ENCODE measurements at regions not wholly inside any gene's neighbourhood (a gene's known extent, or its start where the extent isn't known, plus 50 kb on each side); places are given as distances from the start of the nearest gene placed in this dataset.

GRCh38 chr13:108360139-108360538 is 90.6 kb downstream of the TNFSF13B start:
- DNase-seq (ENCODE audit: low spot score) = no peak

- DNase-seq (ENCODE audit: low spot score) = no peak
Measured at GRCh38 chr13:108361769-108362168, 92.3 kb downstream of the TNFSF13B start.

GRCh38 chr13:108363666-108364065 is 94.1 kb downstream of the TNFSF13B start:
- no peak for DNase-seq (ENCODE audit: low spot score)

- DNase-seq (ENCODE audit: low spot score) = no peak
Measured at GRCh38 chr13:108365255-108365654, 95.7 kb downstream of the TNFSF13B start.

DNA sequence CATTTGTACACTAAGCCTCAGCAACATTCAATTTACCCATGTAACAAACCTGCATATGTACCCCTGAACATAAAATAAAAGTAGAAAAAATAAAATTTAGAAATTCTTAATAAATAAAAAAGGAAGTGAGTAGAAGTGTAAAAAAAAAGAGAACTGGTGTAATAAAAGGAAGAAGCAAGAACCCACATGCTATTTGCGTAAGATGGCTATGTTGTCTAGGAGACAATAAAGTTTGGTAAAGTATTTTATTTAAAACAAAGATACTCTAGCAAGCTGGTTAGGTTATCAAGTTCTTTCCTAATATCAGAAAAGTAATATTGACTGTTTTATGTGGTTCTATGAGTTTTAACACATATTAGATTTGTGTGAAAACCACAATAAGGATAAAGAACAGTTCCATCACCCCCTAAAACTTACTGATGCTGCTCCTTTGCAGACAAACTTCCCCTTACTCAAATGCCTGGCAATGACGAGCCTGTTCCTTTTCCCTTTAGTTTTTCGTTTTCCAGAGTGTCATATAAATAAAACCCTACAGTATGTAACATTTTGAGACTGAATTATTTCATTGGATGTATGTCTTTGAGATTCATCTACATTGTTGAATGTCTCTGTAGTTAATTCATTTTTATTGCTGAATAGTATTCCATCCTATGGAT is 98.9 kb downstream of the TNFSF13B start:
- DNase-seq (ENCODE audit: low spot score) = no peak

- no peak for DNase-seq (ENCODE audit: low spot score)
Measured at GRCh38 chr13:108369412-108369811, 99.9 kb downstream of the TNFSF13B start.

GRCh38 chr13:108375034-108375433 is 105.5 kb downstream of the TNFSF13B start:
- no peak for DNase-seq (ENCODE audit: low spot score)

DNA sequence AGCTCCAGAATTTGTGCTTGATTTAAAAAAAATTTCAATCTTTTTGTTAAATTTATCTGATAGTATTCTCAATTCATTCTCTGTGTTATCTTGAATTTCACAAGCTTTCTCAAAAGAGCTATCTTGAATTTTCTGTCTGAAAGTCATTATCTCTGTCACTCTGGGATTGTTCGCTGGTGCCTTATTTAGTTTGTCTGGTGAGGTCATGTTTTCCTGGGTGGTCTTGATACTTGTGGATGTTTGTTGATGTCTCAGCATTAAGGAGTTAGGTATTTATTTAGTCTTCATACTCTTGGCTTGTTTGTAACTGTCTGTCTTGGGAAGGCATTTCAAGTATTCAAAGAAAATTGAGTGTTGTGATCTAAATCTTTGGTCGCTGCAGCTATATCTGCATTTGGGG is 106.3 kb downstream of the TNFSF13B start:
- no peak for DNase-seq (ENCODE audit: low spot score)

DNA sequence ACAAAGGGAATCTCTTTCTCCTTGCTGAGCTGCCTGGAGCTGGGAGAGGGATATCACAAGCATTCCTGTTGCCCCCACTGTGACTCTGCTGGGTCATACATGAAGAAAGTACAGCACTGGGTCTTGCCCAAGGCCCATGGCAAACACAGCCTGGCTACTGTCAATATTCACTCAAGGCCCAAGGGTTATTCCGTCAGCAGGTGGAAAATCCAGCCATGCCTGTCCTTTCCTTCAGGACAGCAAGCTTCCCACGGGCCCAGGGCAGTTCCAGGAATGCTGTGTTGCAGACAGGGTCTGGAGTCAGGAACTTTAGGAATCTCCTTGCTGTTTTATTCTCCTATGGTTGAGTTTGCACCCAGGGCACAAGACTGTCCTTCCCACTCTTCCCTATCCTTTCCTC is 106.8 kb downstream of the TNFSF13B start:
- DNase-seq (ENCODE audit: low spot score) = no peak

DNA sequence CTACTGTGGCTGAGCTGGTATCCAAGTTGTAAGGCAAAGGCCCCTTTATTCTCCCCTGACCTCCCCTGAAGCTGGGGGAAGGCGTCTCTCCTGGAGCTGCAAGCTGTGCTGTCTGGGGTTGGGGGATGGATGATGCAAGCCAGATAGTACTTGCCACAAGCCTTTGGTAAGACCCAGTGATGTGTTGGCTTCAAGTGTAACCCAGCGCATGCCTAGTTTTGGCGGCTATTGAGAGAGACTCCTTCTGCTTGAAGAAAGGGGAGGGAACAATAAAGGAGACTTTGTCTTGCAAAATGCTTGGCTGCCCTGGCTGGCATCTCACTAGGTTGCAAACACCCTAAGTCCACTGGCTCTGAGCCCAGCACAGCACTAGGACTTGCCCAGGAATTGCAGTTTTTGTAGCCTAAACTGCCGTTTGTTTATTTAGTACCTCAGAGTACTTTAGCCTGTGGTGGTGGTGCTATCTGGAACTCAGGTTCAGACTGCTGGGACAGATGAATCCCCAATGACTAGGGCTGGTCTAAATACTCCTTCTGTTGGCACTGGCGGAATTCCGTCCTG is 108.2 kb downstream of the TNFSF13B start:
- no peak for DNase-seq (ENCODE audit: low spot score)

GRCh38 chr13:108383667-108384066 is 114.1 kb downstream of the TNFSF13B start:
- no peak for DNase-seq (ENCODE audit: low spot score)

DNA sequence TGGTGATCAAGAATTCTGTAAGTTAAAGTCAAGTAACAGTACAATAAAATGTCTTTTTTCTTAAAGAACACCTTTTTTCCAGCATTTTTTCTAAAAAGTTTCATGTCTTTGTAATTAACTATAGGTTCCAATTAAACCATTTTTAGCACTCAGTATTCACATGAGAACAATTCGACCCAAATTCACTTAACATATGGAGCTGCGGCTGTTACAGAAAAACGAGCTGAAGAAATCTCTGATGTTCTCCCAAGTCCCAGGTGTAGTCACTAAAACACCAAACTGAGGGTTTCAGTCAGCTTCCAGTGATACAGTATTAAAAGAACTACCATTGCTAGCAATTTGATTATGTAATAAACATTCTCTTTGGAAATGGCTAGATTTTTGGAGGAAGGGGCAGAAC is 117.6 kb downstream of the TNFSF13B start:
- no peak for DNase-seq (ENCODE audit: low spot score)

DNA sequence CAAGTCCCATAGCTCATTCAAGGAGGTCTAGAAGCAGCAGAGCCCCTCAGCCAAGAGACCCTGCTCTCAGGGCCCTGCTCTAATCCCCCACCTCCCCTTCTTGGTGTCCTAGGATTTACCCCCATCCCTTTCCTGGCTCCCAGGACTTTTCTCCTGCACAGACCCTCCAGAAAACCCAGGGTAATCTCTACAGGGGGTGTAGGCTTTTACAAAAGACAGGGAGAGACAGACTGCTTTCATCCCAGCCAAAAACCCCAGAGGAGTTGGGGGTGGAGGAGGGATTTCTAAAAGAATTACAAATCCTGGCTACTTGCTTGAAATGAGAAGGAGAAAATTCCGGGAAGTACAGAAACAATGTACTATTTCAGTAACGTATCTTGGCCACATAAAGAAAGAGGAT is 133.3 kb downstream of the TNFSF13B start:
- no peak for DNase-seq (ENCODE audit: low spot score)

- DNase-seq (ENCODE audit: low spot score) = no peak
Measured at GRCh38 chr13:108407495-108407894, 138.0 kb downstream of the TNFSF13B start.

DNA sequence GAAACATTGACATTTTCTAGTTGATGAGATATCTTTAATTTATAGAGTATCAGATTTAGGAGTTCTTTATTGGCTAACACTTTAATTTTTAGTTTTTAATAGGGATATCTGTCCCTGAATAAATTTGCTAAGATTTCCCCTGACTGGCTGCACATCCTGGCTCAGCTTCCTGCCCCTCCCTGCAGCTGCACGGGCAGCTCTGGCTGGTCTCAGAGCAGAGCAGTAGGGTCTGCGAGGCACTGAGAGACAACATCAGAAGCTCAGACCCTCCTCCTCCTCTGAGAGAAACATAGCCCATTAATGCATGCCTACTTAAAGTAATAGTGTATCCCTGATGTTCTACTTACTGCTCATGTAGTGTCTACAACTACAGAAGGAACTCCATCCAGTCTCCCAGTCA is 139.2 kb downstream of the TNFSF13B start:
- DNase-seq (ENCODE audit: low spot score) = peak; percentile 7

DNA sequence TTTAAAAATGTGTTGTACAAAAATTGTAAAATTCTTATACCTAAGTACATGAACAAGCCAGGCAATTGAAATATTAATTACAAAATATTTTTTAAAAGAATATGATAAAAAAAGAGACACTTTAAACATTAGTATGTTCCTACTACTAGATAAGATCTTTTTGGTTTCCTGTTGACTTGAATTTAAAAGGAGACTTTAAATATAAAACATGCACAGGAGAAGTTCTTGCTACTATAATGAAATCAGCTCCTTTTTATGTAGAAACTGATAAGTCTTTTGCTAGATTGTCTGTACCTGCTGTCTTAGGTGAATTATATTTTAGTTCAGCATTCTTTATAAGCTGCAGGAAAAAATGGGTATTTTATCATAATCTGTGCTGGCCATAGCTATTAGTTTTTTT is 140.2 kb downstream of the TNFSF13B start:
- DNase-seq (ENCODE audit: low spot score) = no peak

GRCh38 chr13:108419768-108420167 is 150.2 kb downstream of the TNFSF13B start:
- no peak for DNase-seq (ENCODE audit: low spot score)

- DNase-seq (ENCODE audit: low spot score) = no peak
Measured at GRCh38 chr13:108425056-108425455, 155.5 kb downstream of the TNFSF13B start.

- DNase-seq (ENCODE audit: low spot score) = no peak
Measured at GRCh38 chr13:108426893-108427292, 157.4 kb downstream of the TNFSF13B start.

DNA sequence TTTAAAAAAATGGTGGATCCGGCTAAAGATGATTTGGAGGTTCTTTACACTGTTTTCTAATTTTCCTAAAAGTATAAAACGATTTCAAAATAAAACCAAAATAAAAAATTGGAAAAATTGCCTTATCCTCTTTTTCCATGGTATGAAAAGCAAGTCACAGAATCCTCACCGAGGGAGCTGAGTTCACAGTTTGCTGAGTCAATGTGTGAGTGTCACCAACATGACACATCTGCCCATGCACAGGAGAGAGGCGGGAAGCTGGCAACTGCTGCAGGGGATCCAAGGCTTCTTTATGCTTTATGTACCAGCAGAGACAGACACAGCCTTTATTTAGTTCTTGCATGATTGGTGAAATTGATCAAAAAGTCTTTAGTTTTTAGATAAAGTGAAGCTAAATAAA is 157.8 kb downstream of the TNFSF13B start:
- DNase-seq (ENCODE audit: low spot score) = no peak

- no peak for DNase-seq (ENCODE audit: low spot score)
Measured at GRCh38 chr13:108428691-108429090, 159.2 kb downstream of the TNFSF13B start.

GRCh38 chr13:108433976-108434755 is 164.6 kb downstream of the TNFSF13B start:
- DNase-seq (ENCODE audit: low spot score) = no peak

DNA sequence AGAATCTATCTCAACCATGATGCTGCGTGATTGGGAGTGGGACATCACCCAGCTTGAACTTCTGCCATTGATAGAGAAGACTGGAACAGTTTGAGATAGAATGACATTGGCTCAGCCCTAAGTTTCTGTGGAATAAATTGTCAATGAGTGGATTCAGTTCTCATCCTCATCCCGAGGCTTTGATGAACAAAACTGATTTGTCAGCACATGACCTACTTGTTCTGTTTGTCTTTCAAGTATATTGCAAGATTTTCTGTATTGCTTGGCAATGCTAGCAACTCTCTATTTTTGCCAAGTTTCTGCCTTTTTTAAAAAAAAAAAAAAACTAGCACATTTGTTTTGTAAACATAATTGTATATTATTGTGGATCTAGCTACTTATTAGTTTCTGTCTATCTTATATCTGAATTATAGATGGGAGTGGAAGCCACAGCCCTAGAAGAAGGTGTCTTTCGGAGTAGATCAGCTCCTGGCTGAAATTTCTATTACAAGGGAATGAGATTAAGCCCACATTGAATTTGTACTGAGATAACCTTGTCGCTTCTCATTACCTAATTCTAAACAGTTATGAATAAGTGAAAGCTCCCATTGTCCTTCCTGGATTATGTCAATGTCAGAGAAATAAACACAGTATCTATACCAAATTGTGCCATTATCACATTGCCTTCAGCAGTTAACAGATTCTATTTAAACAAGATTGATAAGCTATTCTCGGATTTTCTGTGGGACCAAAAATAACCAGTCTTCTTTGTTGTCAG is 166.1 kb downstream of the TNFSF13B start:
- no peak for DNase-seq (ENCODE audit: low spot score)

Measured in CD4-positive, alpha-beta T cell treated with Interleukin-2 at 100 ng/mL for 4 hours (primary cell).